ENCODE measurements at regions not wholly inside any gene's neighbourhood (a gene's known extent, or its start where the extent isn't known, plus 50 kb on each side); places are given as distances from the start of the nearest gene placed in this dataset.

DNA sequence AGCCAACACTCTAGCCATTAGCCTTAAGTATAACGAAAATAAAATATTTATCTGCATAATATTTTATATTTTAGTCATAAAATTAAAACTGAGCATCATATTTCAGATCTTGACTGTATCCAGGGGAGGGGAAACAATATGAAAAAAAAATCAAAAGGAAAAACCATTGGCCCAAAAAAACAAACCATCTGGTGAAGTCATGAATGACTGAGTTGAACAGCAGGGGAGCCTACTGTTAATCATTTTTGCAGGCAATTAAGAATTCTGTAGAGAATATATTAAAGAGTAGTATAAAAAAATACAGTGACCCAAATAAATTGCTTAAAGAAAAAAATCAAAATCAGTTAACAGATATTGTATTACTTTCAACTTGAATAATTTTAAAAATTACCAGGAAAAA is 224.8 kb downstream of the C12orf50 start:
- TF ChIP-seq, protein P1, sequence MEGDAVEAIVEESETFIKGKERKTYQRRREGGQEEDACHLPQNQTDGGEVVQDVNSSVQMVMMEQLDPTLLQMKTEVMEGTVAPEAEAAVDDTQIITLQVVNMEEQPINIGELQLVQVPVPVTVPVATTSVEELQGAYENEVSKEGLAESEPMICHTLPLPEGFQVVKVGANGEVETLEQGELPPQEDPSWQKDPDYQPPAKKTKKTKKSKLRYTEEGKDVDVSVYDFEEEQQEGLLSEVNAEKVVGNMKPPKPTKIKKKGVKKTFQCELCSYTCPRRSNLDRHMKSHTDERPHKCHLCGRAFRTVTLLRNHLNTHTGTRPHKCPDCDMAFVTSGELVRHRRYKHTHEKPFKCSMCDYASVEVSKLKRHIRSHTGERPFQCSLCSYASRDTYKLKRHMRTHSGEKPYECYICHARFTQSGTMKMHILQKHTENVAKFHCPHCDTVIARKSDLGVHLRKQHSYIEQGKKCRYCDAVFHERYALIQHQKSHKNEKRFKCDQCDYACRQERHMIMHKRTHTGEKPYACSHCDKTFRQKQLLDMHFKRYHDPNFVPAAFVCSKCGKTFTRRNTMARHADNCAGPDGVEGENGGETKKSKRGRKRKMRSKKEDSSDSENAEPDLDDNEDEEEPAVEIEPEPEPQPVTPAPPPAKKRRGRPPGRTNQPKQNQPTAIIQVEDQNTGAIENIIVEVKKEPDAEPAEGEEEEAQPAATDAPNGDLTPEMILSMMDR (IDR thresholded peaks at IDR 0.05): no peak
- TF ChIP-seq POLR2A (IDR thresholded peaks at IDR 0.05) (no peak), POLR2AphosphoS5 (IDR thresholded peaks at IDR 0.05) (no peak)

All from upper lobe of left lung (tissue), 4 donors.